Heart left ventricle (tissue), 16 donors: ENCODE measurements at regions not wholly inside any gene's neighbourhood (a gene's known extent, or its start where the extent isn't known, plus 50 kb on each side); places are given as distances from the start of the nearest gene placed in this dataset.

Source experiments
- ATAC-seq, 4 donors: fragments of 200-7000 bp; cut with Tn5 transposase; one replicate each; pipeline ENCODE4 v1.9.1; 2020 to 2022; ENCODE audit warnings: moderate library complexity in 4 of 4, mild to moderate bottlenecking in 3 of 4, moderate number of reproducible peaks in 1 of 4
- DNase-seq, 5 donors: peaks; one replicate each; pipeline ENCODE4 v3.0.0-alpha.2; 2020
- H3K27ac ChIP-seq, 12 donors: fragments of 200-600 bp; sonication (generic) in 4 of 12; one replicate each; pipeline versions ENCODE4 v1.5.0 to v1.8.0; 2016 to 2022; ENCODE audit warnings: mild to moderate bottlenecking in 2 of 12
- H3K27me3 ChIP-seq, 9 donors: fragments of 200-600 bp; sonication (generic) in 2 of 9; one replicate each; pipeline versions ENCODE4 v1.5.1 to v1.8.0; 2016 to 2022; ENCODE audit warnings: mild to moderate bottlenecking in 3 of 9
- H3K36me3 ChIP-seq, 9 donors: fragments of 200-600 bp; sonication (generic) in 2 of 9; one replicate each; pipeline versions ENCODE4 v1.5.0 to v1.8.0; 2018 to 2022; ENCODE audit warnings: mild to moderate bottlenecking in 2 of 9
- H3K4me1 ChIP-seq, 12 donors: fragments of 200-600 bp; sonication (generic) in 4 of 12; one replicate each; pipeline versions ENCODE4 v1.5.0 to v1.8.0; 2016 to 2022; ENCODE audit warnings: mild to moderate bottlenecking in 3 of 12
- H3K4me3 ChIP-seq, 12 donors: fragments of 200-600 bp; sonication (generic) in 4 of 12; one replicate each; pipeline versions ENCODE4 v1.5.0 to v1.8.0; 2017 to 2022; ENCODE audit warnings: mild to moderate bottlenecking in 9 of 12, moderate library complexity in 4 of 12
- H3K9me3 ChIP-seq, 12 donors: fragments of 200-600 bp; sonication (generic) in 4 of 12; one replicate each; pipeline versions ENCODE4 v1.5.0 to v1.8.0; 2016 to 2022; ENCODE audit warnings: mild to moderate bottlenecking in 1 of 12
- CTCF ChIP-seq, 12 donors: fragments of 200-600 bp; sonication (generic) in 4 of 12; IDR thresholded peaks; one replicate each; pipeline versions ENCODE4 v1.5.0 to v1.8.0; 2018 to 2022; ENCODE audit warnings: antibody characterized with exemption in 12 of 12, mild to moderate bottlenecking in 5 of 12
- POLR2A ChIP-seq, 2 donors: fragments of 450-650 bp; IDR thresholded peaks; one replicate each; pipeline ENCODE4 v1.6.1; 2017; ENCODE audit warnings: antibody characterized with exemption in 2 of 2, mild to moderate bottlenecking in 2 of 2, moderate library complexity in 2 of 2
- WGBS, 4 donors: extraction: QIAGEN DNeasy Blood & Tissue Kit in 2 of 4; methylation state at CpG; one replicate each; pipeline versions ENCODE4 v1.1.5 to v1.1.7; 2013 to 2018; 5-methylcytosine and 5-hydroxymethylcytosine counted together
- intact Hi-C, 10 donors: fragments of 100-400 bp; cut with DNase I; formaldehyde crosslinking; loops; one replicate each; pipeline versions ENCODE4 v1.11.1 to v1.14.2; 2022
- donor health status: ischemic (EF 13 %, LVEDD 7.1; RV severe dilation, severe dysfunction).
- donor health status: healthy with polysubstance abuse.
- donor health status: DM: no; HTN: yes; CAD: no.
- donor health status: DM: no; HTN: no; CAD: no.
- donor health status: ischemic (EF 25% LVEDD 6.9; RV normal size, moderate dysfunction).
- donor health status: ischemic (EF 25% LVEDD 5.7; RV mildly dilated, moderate dysfunction).
- donor health status: healthy.
- donor health status: DM: yes; HTN: yes; CAD: no.
- donor health status: ischemic (EF 35%, LVEDD 5.7; RV mildly dilated, moderate dysfunction).
- donor health status: nonischemic (EF 11% LVEDD 7.7; RV severe dilation, severe dysfunction).
- donor health status: DM: yes; HTN: yes; CAD: no.
- donor health status: PGD.
- donor health status: ischemic (EF 29% LVEDD 5.4; RV normal size, mild dysfunction).
- donor health status: nonischemic (EF 23%, LVEDD 6.1; RV moderate dilation, normal function).

- ATAC-seq (no peak), DNase-seq (no peak)
- WGBS, 4 donors, result 69 to 79% (median 73%) methylated on average over 7 to 8 of the region's 8 CpGs
- intact Hi-C loops, result no loop called here
- H3K4me1 ChIP-seq, result no peaks in the 10 kb centered on the region
- H3K27ac ChIP-seq, result no peak overlapping the region
- H3K9me3 ChIP-seq, result peaks cover 0 to 7% (median 0%) of the 10 kb centered on the region in 12 donors
- no peaks in the 10 kb centered on the region for H3K36me3 ChIP-seq
- H3K27me3 ChIP-seq, result peaks cover 0 to 5% (median 0%) of the 10 kb centered on the region in 9 donors
- TF ChIP-seq POLR2A (IDR thresholded peaks at IDR 0.05), result no peak
- TF ChIP-seq CTCF (IDR thresholded peaks at IDR 0.05), result no peak
- no peak overlapping the region for H3K4me3 ChIP-seq
Measured at GRCh38 chrX:110600745-110601310, 194.8 kb downstream of the CHRDL1 start.

GRCh38 chrX:110614596-110614995 is 181.0 kb downstream of the CHRDL1 start:
- Histone ChIP-seq H3K27ac (no peak overlapping the region), H3K4me1 (no peaks in the 10 kb centered on the region), H3K27me3 (no peaks in the 10 kb centered on the region), H3K9me3 (peaks cover 0 to 11% (median 0%) of the 10 kb centered on the region in 12 donors), H3K4me3 (no peak overlapping the region), H3K36me3 (no peaks in the 10 kb centered on the region)
- no peak for ATAC-seq
- no peak for DNase-seq
- no peak for TF ChIP-seq CTCF (IDR thresholded peaks at IDR 0.05)
- no peak for TF ChIP-seq POLR2A (IDR thresholded peaks at IDR 0.05)
- intact Hi-C loops, result no loop called here
